Colonic mucosa (tissue), 4 donors: ENCODE measurements at regions not wholly inside any gene's neighbourhood (a gene's known extent, or its start where the extent isn't known, plus 50 kb on each side); places are given as distances from the start of the nearest gene placed in this dataset.

Source experiments
- DNase-seq: peaks from one replicate; pipeline ENCODE4 v3.0.0-alpha.2; 2020
- H3K27ac ChIP-seq: fragments of 200-600 bp; one replicate; pipeline ENCODE4 v1.8.0; 2021
- H3K27me3 ChIP-seq: fragments of 200-600 bp; one replicate; pipeline ENCODE4 v1.8.0; 2021
- H3K36me3 ChIP-seq: fragments of 200-600 bp; one replicate; pipeline ENCODE4 v1.8.0; 2021
- H3K4me1 ChIP-seq: fragments of 200-600 bp; one replicate; pipeline ENCODE4 v1.8.0; 2021; ENCODE audit warnings: mild to moderate bottlenecking
- H3K4me3 ChIP-seq: fragments of 200-600 bp; one replicate; pipeline ENCODE4 v1.8.0; 2021
- H3K9ac ChIP-seq, 2 donors: one replicate each; pipeline ENCODE4 v1.7.0; 2013; ENCODE audit warnings: control low read depth in 2 of 2, low read depth in 2 of 2, low read length in 2 of 2
- H3K9me3 ChIP-seq: fragments of 200-600 bp; one replicate; pipeline ENCODE4 v1.8.0; 2021
- intact Hi-C: fragments of 100-400 bp; cut with DNase I; formaldehyde crosslinking; loops from one replicate; pipeline ENCODE4 v1.14.1; 2022
- TF ChIP-seq, protein P1 (sequence below): fragments of 200-600 bp; IDR thresholded peaks from one replicate; pipeline ENCODE4 v1.8.0; 2022; ENCODE audit warnings: antibody characterized with exemption, mild to moderate bottlenecking
- donor health status: healthy.
- donor health status: DM: no; HTN: no; CAD: no.
- donor health status: DM: no; HTN: no; CAD: no.

DNA sequence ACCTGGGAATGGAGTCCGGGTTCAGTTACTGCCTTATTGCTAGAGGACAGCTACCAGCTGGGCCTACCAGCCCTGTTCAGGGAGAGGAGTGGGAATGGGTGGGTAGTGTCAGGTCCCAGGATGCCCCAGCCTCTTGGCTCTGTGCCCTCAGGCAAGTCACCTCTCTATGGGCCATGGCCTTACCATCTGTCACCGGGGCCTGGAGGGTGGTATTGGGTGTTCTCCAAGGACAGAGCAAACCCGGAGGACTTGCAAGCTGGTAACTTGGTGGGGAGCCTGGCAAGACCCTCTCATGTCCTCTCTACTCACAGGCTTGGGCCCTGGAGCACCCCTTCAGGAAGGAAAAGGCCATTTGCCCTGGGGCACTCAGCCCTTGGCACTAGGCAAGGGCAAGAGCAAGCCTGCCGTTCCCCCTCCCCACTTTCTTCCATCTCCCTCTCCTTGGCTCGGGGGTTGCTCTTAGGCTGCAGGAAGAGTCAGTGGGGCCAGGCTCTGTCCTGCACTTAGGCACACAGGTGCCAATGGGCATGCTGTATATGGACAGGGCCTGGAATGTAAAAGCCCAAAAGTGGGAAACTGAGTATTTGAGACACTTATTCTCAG lies 170.0 kb upstream of the ZNF267 start:
- no peak for DNase-seq
- Histone ChIP-seq H3K36me3 (peaks cover 8% of the 10 kb centered on the region), H3K4me3 (no peak overlapping the region), H3K9ac (no peak overlapping the region), H3K9me3 (no peaks in the 10 kb centered on the region), H3K4me1 (no peaks in the 10 kb centered on the region), H3K27ac (no peak overlapping the region), H3K27me3 (no peaks in the 10 kb centered on the region)
- intact Hi-C loops: no loop called here
- TF ChIP-seq, protein P1, sequence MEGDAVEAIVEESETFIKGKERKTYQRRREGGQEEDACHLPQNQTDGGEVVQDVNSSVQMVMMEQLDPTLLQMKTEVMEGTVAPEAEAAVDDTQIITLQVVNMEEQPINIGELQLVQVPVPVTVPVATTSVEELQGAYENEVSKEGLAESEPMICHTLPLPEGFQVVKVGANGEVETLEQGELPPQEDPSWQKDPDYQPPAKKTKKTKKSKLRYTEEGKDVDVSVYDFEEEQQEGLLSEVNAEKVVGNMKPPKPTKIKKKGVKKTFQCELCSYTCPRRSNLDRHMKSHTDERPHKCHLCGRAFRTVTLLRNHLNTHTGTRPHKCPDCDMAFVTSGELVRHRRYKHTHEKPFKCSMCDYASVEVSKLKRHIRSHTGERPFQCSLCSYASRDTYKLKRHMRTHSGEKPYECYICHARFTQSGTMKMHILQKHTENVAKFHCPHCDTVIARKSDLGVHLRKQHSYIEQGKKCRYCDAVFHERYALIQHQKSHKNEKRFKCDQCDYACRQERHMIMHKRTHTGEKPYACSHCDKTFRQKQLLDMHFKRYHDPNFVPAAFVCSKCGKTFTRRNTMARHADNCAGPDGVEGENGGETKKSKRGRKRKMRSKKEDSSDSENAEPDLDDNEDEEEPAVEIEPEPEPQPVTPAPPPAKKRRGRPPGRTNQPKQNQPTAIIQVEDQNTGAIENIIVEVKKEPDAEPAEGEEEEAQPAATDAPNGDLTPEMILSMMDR: no peak

DNA sequence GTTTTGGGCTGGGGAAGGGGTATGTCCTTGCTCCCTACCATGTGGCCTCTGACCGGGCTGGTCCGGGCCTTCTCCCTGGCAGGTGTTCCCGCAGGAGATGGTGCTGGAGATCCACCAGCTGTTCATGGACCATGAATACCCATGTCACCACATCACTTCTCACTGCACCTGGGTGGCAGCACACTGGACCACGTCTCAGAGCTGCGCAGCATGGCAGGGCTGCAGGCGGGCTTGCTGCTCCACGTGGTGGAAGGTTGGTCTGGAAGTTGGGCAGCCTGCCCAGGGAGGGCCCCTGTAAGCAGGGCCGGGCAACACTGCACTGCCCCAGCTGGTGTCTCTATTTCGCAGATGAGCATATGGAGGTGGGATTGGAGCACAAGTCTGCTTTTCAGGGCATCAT lies 169.5 kb upstream of the ZNF267 start:
- no peaks in the 10 kb centered on the region for H3K27me3 ChIP-seq
- H3K27ac ChIP-seq: no peak overlapping the region
- TF ChIP-seq, protein P1: no peak
- DNase-seq: no peak
- no peak overlapping the region for H3K9ac ChIP-seq
- H3K36me3 ChIP-seq: peaks cover 8% of the 10 kb centered on the region
- no peak overlapping the region for H3K4me3 ChIP-seq
- H3K4me1 ChIP-seq: no peaks in the 10 kb centered on the region
- intact Hi-C loops: no loop called here
- no peaks in the 10 kb centered on the region for H3K9me3 ChIP-seq

DNA sequence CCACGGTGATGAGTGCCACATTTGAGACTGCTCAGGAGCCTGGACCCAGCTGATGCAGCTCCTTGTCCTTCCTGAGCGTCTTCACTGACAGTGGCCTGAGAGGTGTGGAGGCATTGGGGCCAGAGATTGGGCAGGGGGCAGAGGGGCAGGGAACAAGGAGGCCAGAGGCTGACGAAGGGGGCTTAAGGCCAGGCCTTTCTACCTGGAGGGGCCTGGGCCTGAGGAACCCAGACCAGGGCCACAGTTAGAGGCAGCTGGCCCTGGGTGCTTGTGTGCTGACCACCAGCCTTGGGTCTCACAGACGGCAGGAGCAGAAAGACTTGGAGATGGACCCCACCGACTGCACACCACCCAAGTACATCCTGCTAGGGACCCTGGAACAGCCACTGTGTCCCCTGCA lies 168.2 kb upstream of the ZNF267 start:
- no peaks in the 10 kb centered on the region for H3K9me3 ChIP-seq
- H3K4me3 ChIP-seq: no peak overlapping the region
- no peak for DNase-seq
- intact Hi-C loops: no loop called here
- H3K4me1 ChIP-seq: no peaks in the 10 kb centered on the region
- TF ChIP-seq, protein P1: no peak
- no peaks in the 10 kb centered on the region for H3K27me3 ChIP-seq
- peaks cover 8% of the 10 kb centered on the region for H3K36me3 ChIP-seq
- H3K9ac ChIP-seq: no peak overlapping the region
- H3K27ac ChIP-seq: no peak overlapping the region

DNA sequence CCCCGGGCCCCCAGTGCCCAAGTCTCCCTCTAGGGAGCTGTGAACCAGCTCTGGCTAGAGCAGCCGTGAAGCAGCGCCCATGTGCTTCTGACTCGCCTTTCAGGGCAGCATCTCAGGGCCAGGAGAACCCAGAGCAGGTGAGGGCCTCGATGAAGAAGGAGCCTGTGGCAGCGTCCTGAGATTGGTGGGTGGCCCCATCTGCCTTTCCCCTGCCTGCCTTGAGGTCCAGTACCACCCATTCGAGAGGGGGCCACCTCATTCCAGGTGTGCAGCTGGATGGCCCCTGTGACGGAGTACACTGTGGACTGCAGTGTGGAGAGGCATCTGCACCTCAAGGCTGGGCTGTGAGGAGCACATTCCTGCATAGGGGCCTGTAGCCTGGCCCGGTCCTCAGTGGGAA lies 167.3 kb upstream of the ZNF267 start:
- TF ChIP-seq, protein P1: no peak
- Histone ChIP-seq H3K36me3 (peaks cover 8% of the 10 kb centered on the region), H3K9me3 (no peaks in the 10 kb centered on the region), H3K9ac (no peak overlapping the region), H3K27me3 (no peaks in the 10 kb centered on the region), H3K4me3 (no peak overlapping the region), H3K27ac (no peak overlapping the region), H3K4me1 (no peaks in the 10 kb centered on the region)
- DNase-seq: no peak
- intact Hi-C loops: no loop called here

DNA sequence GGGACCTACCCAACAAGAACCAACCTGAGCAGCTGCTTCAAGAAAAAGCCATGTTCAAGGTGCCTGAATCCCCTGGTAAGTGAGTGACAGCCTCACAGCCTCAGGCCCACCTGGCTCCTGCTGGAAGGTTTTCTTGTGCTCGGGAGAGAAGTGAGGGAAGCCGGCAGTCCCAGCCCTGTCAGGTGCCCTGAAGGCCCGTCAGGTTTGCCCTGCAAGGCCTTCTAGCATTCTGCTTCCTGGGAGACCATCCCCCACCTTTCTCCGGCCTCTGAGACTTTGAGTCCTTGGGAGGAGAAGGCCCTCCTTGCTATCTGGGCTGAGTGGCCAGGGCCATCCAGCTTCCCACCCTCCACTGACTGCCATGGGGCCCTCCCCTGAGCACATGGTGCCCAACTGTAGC lies 166.7 kb upstream of the ZNF267 start:
- no peaks in the 10 kb centered on the region for H3K4me1 ChIP-seq
- H3K4me3 ChIP-seq: no peak overlapping the region
- H3K27me3 ChIP-seq: no peaks in the 10 kb centered on the region
- peaks cover 8% of the 10 kb centered on the region for H3K36me3 ChIP-seq
- H3K27ac ChIP-seq: no peak overlapping the region
- DNase-seq: no peak
- H3K9me3 ChIP-seq: no peaks in the 10 kb centered on the region
- H3K9ac ChIP-seq: no peak overlapping the region
- intact Hi-C loops: no loop called here
- TF ChIP-seq, protein P1: no peak
